ENCODE measurements at regions not wholly inside any gene's neighbourhood (a gene's known extent, or its start where the extent isn't known, plus 50 kb on each side); places are given as distances from the start of the nearest gene placed in this dataset.

GRCh38 chr11:57964660-57965059, 59.0 kb upstream of the OR9Q1 start:
- TF ChIP-seq, protein P1, sequence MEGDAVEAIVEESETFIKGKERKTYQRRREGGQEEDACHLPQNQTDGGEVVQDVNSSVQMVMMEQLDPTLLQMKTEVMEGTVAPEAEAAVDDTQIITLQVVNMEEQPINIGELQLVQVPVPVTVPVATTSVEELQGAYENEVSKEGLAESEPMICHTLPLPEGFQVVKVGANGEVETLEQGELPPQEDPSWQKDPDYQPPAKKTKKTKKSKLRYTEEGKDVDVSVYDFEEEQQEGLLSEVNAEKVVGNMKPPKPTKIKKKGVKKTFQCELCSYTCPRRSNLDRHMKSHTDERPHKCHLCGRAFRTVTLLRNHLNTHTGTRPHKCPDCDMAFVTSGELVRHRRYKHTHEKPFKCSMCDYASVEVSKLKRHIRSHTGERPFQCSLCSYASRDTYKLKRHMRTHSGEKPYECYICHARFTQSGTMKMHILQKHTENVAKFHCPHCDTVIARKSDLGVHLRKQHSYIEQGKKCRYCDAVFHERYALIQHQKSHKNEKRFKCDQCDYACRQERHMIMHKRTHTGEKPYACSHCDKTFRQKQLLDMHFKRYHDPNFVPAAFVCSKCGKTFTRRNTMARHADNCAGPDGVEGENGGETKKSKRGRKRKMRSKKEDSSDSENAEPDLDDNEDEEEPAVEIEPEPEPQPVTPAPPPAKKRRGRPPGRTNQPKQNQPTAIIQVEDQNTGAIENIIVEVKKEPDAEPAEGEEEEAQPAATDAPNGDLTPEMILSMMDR (conservative IDR thresholded peaks at IDR 0.05): no peak
- no peak for TF ChIP-seq ZFX (IDR thresholded peaks at IDR 0.05)

Measured in C4-2B (cell line).